HG03175 (cell line): ENCODE measurements at regions not wholly inside any gene's neighbourhood (a gene's known extent, or its start where the extent isn't known, plus 50 kb on each side); places are given as distances from the start of the nearest gene placed in this dataset.
"Not testable (repeated sequence)": the region's sequence is repeated elsewhere in the genome, so short reads cannot be mapped to it uniquely, and the experiment has no call there.

Experiments
- ATAC-seq: cut with Tn5 transposase; IDR thresholded peaks from one replicate; pipeline ENCODE4 v1.9.1; 2021; ENCODE audit warnings: mild to moderate bottlenecking, moderate library complexity; ENCODE audit not compliant: unreplicated experiment

- peak; percentile 57 for ATAC-seq
These were observed 91.3 kb upstream of the WDR44 start for GRCh38 chrX:118254611-118255010.

GRCh38 chrX:118255921-118256320, 90.0 kb upstream of the WDR44 start:
- ATAC-seq: no peak

DNA sequence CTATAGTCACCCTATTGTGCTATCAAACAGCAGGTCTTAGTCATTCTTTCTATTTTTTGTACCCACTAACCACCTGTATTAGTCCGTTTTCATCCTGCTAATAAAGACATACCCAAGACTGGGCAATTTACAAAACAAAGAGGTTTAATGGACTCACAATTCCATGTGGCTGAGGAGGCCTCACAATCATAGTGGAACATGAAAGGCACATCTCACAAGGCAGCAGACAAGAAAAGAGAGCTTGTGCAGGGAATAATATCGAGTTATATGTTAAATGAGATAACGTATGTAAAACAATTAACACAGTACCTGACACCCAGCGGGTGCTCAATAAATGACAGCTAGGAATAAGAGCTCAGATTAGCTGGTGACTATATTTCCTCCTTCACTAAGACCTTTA, 88.1 kb upstream of the WDR44 start:
- no peak for ATAC-seq

DNA sequence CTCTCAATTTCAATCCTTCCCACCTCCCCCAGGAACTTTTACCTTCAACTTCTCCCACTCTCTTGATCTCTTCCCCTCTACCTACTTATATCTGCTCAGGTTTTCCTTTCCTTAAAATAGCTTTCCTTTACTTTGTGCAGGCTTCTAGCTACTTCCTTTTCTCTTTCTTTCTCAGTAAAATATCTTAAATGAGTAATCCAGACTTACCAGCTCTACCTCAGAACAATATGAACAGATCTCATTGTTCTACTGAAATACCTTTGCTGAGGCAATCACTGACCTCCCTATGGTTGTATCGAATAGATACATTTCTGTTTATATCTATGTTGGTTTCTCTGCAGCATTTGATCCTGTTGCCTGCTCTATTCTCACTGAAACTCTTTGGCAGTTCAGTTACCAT, 86.7 kb upstream of the WDR44 start:
- no peak for ATAC-seq

DNA sequence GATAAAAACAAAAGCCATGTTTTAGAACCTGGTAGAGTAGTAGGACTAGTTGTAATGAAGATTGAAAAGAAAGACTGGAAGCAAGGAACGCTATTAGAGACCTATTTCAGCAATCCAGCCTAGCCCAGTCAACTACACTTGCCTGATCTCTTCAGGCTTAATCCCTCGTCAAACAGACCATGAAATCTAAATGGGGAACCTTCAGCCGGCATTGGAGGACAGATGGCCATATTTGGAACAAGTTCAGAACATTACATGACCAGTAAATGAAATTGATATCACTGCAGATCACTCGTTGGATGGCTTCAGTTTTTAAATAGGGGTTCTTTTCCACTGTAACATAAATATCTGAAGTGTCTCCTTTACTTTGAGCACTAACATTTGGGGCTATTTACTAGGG, 84.8 kb upstream of the WDR44 start:
- no peak for ATAC-seq

GRCh38 chrX:118271775-118272174, 74.1 kb upstream of the WDR44 start:
- no peak for ATAC-seq

DNA sequence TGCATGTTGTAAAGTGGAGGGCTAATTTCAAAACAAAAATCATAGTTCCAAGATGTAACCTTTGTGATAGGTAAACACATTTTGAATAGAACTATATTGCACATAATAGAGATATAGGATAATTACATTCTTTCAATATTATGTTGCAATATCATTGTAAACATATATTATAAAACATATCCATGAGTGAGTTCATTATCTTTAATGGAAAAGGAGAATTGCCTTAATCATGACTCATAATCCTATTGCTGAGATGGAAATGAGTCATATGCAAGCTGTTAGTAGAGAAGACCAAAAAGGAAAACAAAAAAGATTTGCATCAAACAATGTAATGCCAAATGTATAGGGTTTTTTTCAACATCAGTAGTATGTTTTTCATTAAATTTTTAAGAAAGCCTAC, 73.7 kb upstream of the WDR44 start:
- ATAC-seq: no peak

- ATAC-seq: no peak
These were observed 59.7 kb upstream of the WDR44 start for GRCh38 chrX:118286066-118286762.

DNA sequence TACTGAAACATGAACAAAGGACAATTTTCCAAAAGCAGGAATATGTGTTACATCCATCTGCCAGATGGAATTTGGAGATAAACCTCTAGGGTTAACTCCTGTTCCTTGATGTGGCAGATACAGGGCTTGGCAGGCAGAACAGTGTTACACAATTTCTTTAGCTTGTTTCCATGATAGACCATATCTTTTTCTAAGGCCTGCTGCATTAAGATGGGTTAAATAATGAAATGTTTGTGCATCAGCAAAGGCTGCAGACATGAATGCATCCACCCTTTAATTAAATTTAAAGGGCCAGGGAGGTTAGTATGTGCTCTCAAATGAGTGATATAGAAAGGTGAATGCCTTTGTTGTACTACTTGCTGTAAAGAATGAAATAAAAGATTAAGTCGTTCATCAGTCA, 50.1 kb upstream of the WDR44 start:
- not testable (repeated sequence) for ATAC-seq
